GM12874 (cell line): ENCODE measurements at regions not wholly inside any gene's neighbourhood (a gene's known extent, or its start where the extent isn't known, plus 50 kb on each side); places are given as distances from the start of the nearest gene placed in this dataset.

ENCODE experiments used
- TF ChIP-seq, protein P1 (sequence below): IDR thresholded peaks from 2 replicates; pipeline ENCODE4 v1.5.1; 2011; ENCODE audit warnings: low read depth, mild to moderate bottlenecking, control low read depth, low read length, moderate library complexity; ENCODE audit not compliant: insufficient read depth

DNA sequence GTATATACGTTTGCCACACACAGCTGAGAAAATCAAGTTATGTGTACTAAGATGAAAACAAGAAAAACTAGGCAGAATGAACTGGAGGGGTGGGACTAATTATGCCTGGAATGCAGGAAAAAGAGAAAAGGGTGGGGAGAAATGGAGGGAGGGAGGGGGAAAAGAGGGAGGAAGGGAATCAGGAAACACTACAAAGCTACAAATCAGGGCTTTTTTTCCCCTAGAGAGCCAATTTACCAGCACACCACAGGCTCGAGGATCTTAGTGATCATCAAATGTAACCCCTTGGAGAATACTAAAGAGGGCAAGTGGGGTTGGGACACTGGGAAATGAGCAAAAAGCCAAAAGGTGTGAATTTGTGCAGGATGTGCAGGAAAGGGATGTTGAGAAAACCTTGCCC, 451.9 kb downstream of the SMARCA1 start:
- TF ChIP-seq, protein P1, sequence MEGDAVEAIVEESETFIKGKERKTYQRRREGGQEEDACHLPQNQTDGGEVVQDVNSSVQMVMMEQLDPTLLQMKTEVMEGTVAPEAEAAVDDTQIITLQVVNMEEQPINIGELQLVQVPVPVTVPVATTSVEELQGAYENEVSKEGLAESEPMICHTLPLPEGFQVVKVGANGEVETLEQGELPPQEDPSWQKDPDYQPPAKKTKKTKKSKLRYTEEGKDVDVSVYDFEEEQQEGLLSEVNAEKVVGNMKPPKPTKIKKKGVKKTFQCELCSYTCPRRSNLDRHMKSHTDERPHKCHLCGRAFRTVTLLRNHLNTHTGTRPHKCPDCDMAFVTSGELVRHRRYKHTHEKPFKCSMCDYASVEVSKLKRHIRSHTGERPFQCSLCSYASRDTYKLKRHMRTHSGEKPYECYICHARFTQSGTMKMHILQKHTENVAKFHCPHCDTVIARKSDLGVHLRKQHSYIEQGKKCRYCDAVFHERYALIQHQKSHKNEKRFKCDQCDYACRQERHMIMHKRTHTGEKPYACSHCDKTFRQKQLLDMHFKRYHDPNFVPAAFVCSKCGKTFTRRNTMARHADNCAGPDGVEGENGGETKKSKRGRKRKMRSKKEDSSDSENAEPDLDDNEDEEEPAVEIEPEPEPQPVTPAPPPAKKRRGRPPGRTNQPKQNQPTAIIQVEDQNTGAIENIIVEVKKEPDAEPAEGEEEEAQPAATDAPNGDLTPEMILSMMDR, result no peak

DNA sequence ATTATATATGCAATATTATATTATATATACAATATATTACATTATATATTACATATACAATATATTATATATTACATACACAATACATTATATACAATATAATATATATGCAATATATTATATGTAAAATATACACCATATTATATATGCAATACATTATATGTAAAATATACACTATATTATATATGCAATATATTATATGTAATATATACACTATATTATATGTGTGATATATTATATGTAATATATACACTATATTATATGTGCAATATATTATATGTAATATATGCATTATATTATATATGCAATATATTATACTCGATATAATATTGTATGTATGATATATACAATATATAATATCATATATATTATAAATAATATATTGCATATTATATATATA, 457.4 kb downstream of the SMARCA1 start:
- TF ChIP-seq, protein P1, result no peak

DNA sequence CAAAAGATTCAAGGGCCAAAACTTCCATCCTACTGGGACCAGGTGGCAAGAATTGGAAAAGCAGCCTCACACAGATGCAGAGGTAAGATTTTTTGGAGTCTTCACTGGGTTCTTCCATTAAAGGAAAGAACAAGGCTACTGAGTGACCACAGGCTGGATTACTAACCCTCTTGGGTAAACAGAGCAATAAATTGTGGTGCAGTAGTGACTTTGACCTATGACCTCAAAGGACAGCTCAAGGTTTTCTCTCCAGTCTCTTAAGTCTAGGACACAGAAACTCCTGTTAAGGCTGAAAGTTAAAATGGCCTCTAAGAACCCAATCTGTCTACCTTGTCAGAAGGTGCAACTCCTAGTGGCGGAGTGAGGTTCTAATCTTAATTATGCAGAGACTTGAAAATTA, 464.9 kb downstream of the SMARCA1 start:
- TF ChIP-seq, protein P1, result no peak

DNA sequence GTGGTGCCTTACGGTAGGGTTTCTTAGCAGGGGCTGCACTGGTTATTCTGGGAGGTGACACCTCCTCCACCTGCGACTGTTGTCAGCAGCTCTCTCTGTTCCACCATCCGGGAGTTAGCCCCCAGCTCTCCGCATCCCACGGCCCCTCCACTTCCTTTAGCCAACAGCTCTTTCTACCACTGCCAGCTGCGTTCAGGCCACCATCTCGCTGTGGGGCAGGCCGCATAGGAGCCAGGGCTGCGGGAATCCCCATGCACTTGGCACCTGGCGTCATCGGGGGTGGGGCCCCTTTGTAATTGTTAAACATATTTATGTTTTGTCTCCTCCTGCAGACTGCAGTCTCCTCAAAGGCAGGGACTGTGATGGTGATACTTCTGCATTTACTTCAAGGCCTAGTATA, 480.2 kb downstream of the SMARCA1 start:
- TF ChIP-seq, protein P1, result no peak

DNA sequence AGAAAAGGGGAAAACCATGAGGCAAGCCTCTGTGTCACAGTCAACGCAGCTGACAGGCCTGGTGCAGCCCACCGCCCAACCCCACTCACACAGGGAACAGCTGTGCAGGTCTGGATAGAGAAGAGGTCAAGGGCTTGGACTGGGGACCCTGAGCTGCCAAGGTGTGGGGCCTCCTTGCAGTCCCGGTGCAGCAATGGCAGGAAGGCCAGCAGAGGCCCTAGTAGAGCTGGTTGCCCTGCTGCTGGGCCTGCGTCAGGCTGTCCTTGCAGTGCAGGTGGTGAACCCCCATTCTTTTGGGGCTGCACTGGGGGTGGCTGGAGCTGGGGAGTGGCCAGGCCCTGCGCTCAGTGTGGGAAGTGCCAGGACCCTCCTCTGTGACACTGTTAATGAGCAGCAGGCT, 482.0 kb downstream of the SMARCA1 start:
- TF ChIP-seq, protein P1, result no peak

DNA sequence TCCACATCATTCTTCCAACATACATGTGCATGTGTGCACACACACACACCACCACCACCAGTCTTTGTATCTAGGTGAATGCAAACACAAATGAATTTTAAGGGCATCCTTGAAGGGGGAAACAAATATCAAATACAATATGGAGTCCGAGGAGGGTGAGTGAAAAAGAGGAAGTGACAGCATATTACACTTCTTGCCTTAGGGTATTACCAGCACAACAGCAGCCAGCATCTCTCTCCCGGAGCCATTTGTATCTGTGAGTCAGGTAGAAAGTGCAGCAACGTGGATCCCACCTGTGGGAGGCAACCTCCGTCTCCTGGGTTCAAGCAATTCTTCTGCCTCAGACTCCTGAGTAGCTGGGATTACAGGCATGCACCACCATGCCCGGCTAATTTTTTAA, 483.2 kb downstream of the SMARCA1 start:
- TF ChIP-seq, protein P1, result no peak

DNA sequence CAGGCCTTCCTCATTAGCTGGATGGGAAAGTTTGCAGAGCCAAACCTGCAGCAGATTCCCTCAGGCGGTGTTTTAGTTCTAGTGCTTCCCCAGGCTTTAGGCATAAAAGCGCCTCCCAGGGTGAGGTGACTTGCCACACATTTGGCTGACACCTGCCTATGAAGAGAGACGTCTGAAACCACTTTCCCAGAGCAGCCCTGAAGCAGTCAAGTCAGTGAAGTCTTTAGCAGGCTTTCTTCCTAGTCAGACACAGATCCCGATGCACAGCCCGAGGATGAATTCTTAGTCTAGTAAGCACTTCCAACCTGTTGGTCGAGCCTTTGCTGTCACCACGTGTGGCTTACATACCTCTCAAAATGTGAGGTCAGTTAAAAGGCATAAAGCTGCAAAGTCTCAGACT, 484.1 kb downstream of the SMARCA1 start:
- TF ChIP-seq, protein P1, result no peak

DNA sequence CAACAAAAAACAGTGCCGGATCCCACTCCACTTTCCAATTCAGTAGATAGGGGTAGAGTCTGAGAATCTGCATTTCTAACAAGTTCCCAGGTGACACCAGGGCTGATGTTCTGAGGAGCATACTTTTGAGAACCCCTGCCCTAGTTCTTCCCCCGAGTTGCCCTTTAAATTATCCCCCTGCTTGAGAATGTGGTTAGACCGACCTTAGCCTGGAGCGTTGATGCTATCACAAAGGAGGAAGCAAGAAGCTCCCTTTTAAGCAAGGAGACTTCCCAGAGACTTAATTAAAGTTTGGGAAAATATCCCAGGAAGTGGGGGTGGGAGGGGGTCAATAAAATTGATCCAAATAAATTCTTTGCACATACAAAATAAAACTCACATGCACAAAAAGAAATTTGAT, 485.9 kb downstream of the SMARCA1 start:
- TF ChIP-seq, protein P1, result no peak
